Fibroblast of upper back skin (primary cell): ENCODE measurements at regions not wholly inside any gene's neighbourhood (a gene's known extent, or its start where the extent isn't known, plus 50 kb on each side); places are given as distances from the start of the nearest gene placed in this dataset.

Experiments used
- DNase-seq: peaks from one replicate; pipeline ENCODE4 v3.0.0-alpha.2; 2013

- DNase-seq, result peak; percentile 94
These were observed 125.3 kb downstream of the TSHZ3 start for GRCh38 chr19:31223740-31224534.

GRCh38 chr19:31220540-31220939, 128.7 kb downstream of the TSHZ3 start:
- no peak for DNase-seq

- DNase-seq, result peak; percentile 65
These were observed 134.2 kb downstream of the TSHZ3 start for GRCh38 chr19:31214997-31215396.

GRCh38 chr19:31214086-31214485, 135.2 kb downstream of the TSHZ3 start:
- DNase-seq, result peak; percentile 99

- no peak for DNase-seq
These were observed 138.1 kb downstream of the TSHZ3 start for GRCh38 chr19:31211088-31211487.

GRCh38 chr19:31205887-31206518, 143.2 kb downstream of the TSHZ3 start:
- DNase-seq, result no peak

- no peak for DNase-seq
These were observed 145.1 kb downstream of the TSHZ3 start for GRCh38 chr19:31204115-31204514.

- DNase-seq, result no peak
These were observed 164.0 kb downstream of the TSHZ3 start for GRCh38 chr19:31185261-31185660.

- DNase-seq, result no peak
These were observed 167.7 kb downstream of the TSHZ3 start for GRCh38 chr19:31181535-31181934.

- DNase-seq, result no peak
These were observed 168.3 kb downstream of the TSHZ3 start for GRCh38 chr19:31180907-31181306.

GRCh38 chr19:31179471-31179852, 169.8 kb downstream of the TSHZ3 start:
- DNase-seq, result no peak

GRCh38 chr19:31178833-31179470, 170.3 kb downstream of the TSHZ3 start:
- DNase-seq, result no peak

- DNase-seq, result peak; percentile 18
These were observed 172.0 kb downstream of the TSHZ3 start for GRCh38 chr19:31177246-31177645.

- no peak for DNase-seq
These were observed 173.5 kb downstream of the TSHZ3 start for GRCh38 chr19:31175564-31176348.

GRCh38 chr19:31174948-31175347, 174.3 kb downstream of the TSHZ3 start:
- DNase-seq, result no peak

- no peak for DNase-seq
These were observed 175.2 kb downstream of the TSHZ3 start for GRCh38 chr19:31173991-31174390.

- no peak for DNase-seq
These were observed 177.3 kb downstream of the TSHZ3 start for GRCh38 chr19:31171936-31172335.

- DNase-seq, result no peak
These were observed 179.2 kb downstream of the TSHZ3 start for GRCh38 chr19:31170046-31170445.

GRCh38 chr19:31168106-31168625, 181.1 kb downstream of the TSHZ3 start:
- no peak for DNase-seq

- DNase-seq, result no peak
These were observed 181.5 kb downstream of the TSHZ3 start for GRCh38 chr19:31167690-31168089.

GRCh38 chr19:31166206-31166605, 183.0 kb downstream of the TSHZ3 start:
- no peak for DNase-seq

GRCh38 chr19:31164791-31165251, 184.4 kb downstream of the TSHZ3 start:
- no peak for DNase-seq
